VCaP (cell line): ENCODE measurements at regions not wholly inside any gene's neighbourhood (a gene's known extent, or its start where the extent isn't known, plus 50 kb on each side); places are given as distances from the start of the nearest gene placed in this dataset.

ENCODE experiments used
- H3K27ac ChIP-seq: fragments of 450-650 bp; 2 replicates; pipeline ENCODE4 v1.5.1; 2017
- CTCF ChIP-seq: fragments of 450-650 bp; conservative IDR thresholded peaks from 2 replicates; pipeline ENCODE4 v1.5.1; 2017; ENCODE audit warnings: mild to moderate bottlenecking, moderate library complexity

- no peak; the same call in 1 of the 2 replicates for TF ChIP-seq CTCF
- H3K27ac ChIP-seq = no peak overlapping the region
These were observed 99.5 kb upstream of the FTMT start for GRCh38 chr5:121752149-121752548.

GRCh38 chr5:121755266-121755665 lies 96.4 kb upstream of the FTMT start:
- no peak for TF ChIP-seq CTCF
- H3K27ac ChIP-seq = no peak overlapping the region

- no peak overlapping the region for H3K27ac ChIP-seq
- no peak for TF ChIP-seq CTCF
These were observed 93.9 kb upstream of the FTMT start for GRCh38 chr5:121757753-121758152.

- TF ChIP-seq CTCF = no peak
- no peak overlapping the region for H3K27ac ChIP-seq
These were observed 93.1 kb upstream of the FTMT start for GRCh38 chr5:121758615-121759014.

GRCh38 chr5:121762426-121762825 lies 89.3 kb upstream of the FTMT start:
- TF ChIP-seq CTCF = no peak

GRCh38 chr5:121763665-121764064 lies 88.0 kb upstream of the FTMT start:
- H3K27ac ChIP-seq = no peak overlapping the region
- no peak for TF ChIP-seq CTCF

More at GRCh38 chr5:121762426-121762825, 89.3 kb upstream of the FTMT start:
- no peak overlapping the region for H3K27ac ChIP-seq

- no peak overlapping the region for H3K27ac ChIP-seq
- TF ChIP-seq CTCF = no peak
These were observed 71.3 kb upstream of the FTMT start for GRCh38 chr5:121780406-121780805.

- H3K27ac ChIP-seq = no peak overlapping the region
- TF ChIP-seq CTCF = no peak
These were observed 68.0 kb upstream of the FTMT start for GRCh38 chr5:121783700-121784099.
